H9 (cell line): ENCODE measurements at regions not wholly inside any gene's neighbourhood (a gene's known extent, or its start where the extent isn't known, plus 50 kb on each side); places are given as distances from the start of the nearest gene placed in this dataset.
"Not testable (repeated sequence)": the region's sequence is repeated elsewhere in the genome, so short reads cannot be mapped to it uniquely, and the experiment has no call there.

ENCODE experiments used
- DNase-seq: peaks from one replicate; pipeline ENCODE4 v3.0.0-alpha.2; 2017
- H2AFZ ChIP-seq: one replicate; pipeline ENCODE4 v1.6.1; 2013; ENCODE audit warnings: mild to moderate bottlenecking, low read length, control low read depth, moderate library complexity
- H2AK5ac ChIP-seq: 2 replicates; pipeline ENCODE4 v1.6.1; 2013; ENCODE audit warnings: low read length, control low read depth, mixed read lengths; ENCODE audit not compliant: insufficient read length
- H2BK120ac ChIP-seq: one replicate; pipeline ENCODE4 v1.6.1; 2013; ENCODE audit warnings: low read depth, mild to moderate bottlenecking, low read length, control low read depth, inconsistent platforms; ENCODE audit not compliant: poor library complexity, severe bottlenecking
- H2BK12ac ChIP-seq: 2 replicates; pipeline ENCODE4 v1.6.1; 2013; ENCODE audit warnings: low read length, control low read depth, mixed read lengths, low read depth; ENCODE audit not compliant: insufficient read length
- H2BK15ac ChIP-seq: 2 replicates; pipeline ENCODE4 v1.6.1; 2013; ENCODE audit warnings: low read depth, low read length, control low read depth
- H2BK20ac ChIP-seq: one replicate; pipeline ENCODE4 v1.6.1; 2013; ENCODE audit warnings: low read depth, mild to moderate bottlenecking, low read length, control low read depth, inconsistent platforms; ENCODE audit not compliant: poor library complexity, severe bottlenecking
- H2BK5ac ChIP-seq: 2 replicates; pipeline ENCODE4 v1.6.1; 2013; ENCODE audit warnings: low read length, control low read depth, mixed read lengths; ENCODE audit not compliant: insufficient read length
- H3K14ac ChIP-seq: 2 replicates; pipeline ENCODE4 v1.6.1; 2013; ENCODE audit warnings: low read length, control low read depth; ENCODE audit not compliant: insufficient read depth
- H3K18ac ChIP-seq: 2 replicates; pipeline ENCODE4 v1.6.1; 2013; ENCODE audit warnings: low read depth, mild to moderate bottlenecking, mixed read lengths, low read length, control low read depth; ENCODE audit not compliant: insufficient read length
- H3K23ac ChIP-seq: 2 replicates; pipeline ENCODE4 v1.6.1; 2013; ENCODE audit warnings: low read length, control low read depth, mixed read lengths, low read depth; ENCODE audit not compliant: insufficient read length
- H3K23me2 ChIP-seq: 2 replicates; pipeline ENCODE4 v1.6.1; 2013; ENCODE audit warnings: low read depth, mild to moderate bottlenecking, mixed read lengths, low read length, control low read depth; ENCODE audit not compliant: insufficient read length, poor library complexity, severe bottlenecking
- H3K27ac ChIP-seq: 2 replicates; pipeline ENCODE4 v1.5.1; 2013; ENCODE audit warnings: low read length, control low read depth, mixed read lengths, low read depth; ENCODE audit not compliant: insufficient read length
- H3K27me3 ChIP-seq: 2 replicates; pipeline ENCODE4 v1.6.1; 2013; ENCODE audit warnings: low read length, control low read depth, inconsistent platforms; ENCODE audit not compliant: insufficient read depth
- H3K4ac ChIP-seq: 2 replicates; pipeline ENCODE4 v1.6.1; 2013; ENCODE audit warnings: low read depth, mild to moderate bottlenecking, control low read depth, inconsistent platforms, low read length, moderate library complexity
- H3K4me1 ChIP-seq: 2 replicates; pipeline ENCODE4 v1.6.1; 2013; ENCODE audit warnings: low read length, control low read depth, inconsistent platforms; ENCODE audit not compliant: insufficient read depth
- H3K4me2 ChIP-seq: 2 replicates; pipeline ENCODE4 v1.6.1; 2013; ENCODE audit warnings: low read length, control low read depth, mixed read lengths; ENCODE audit not compliant: insufficient read length, insufficient read depth
- H3K56ac ChIP-seq: 2 replicates; pipeline ENCODE4 v1.6.1; 2013; ENCODE audit warnings: low read depth, mild to moderate bottlenecking, mixed read lengths, low read length, control low read depth; ENCODE audit not compliant: insufficient read length
- H3K79me1 ChIP-seq: 2 replicates; pipeline ENCODE4 v1.6.1; 2013; ENCODE audit warnings: low read depth, mild to moderate bottlenecking, moderate library complexity, low read length, control low read depth, inconsistent platforms; ENCODE audit not compliant: insufficient read depth, poor library complexity, severe bottlenecking
- H3K79me2 ChIP-seq: 2 replicates; pipeline ENCODE4 v1.6.1; 2013; ENCODE audit warnings: low read length, control low read depth, inconsistent platforms; ENCODE audit not compliant: insufficient read depth
- H3K9ac ChIP-seq: 2 replicates; pipeline ENCODE4 v1.6.1; 2013; ENCODE audit warnings: low read length, control low read depth, mixed read lengths; ENCODE audit not compliant: insufficient read length; ENCODE audit errors: extremely low read depth
- H3K9me3 ChIP-seq: one replicate; pipeline ENCODE4 v1.6.1; 2013; ENCODE audit warnings: low read depth, low read length, inconsistent platforms; ENCODE audit not compliant: control insufficient read depth
- H3T11ph ChIP-seq: one replicate; pipeline ENCODE4 v1.6.1; 2013; ENCODE audit warnings: mild to moderate bottlenecking, low read length, control low read depth, inconsistent platforms
- H4K20me1 ChIP-seq: one replicate; pipeline ENCODE4 v1.6.1; 2013; ENCODE audit not compliant: control insufficient read depth, insufficient read length, insufficient read depth
- H4K5ac ChIP-seq: 2 replicates; pipeline ENCODE4 v1.6.1; 2013; ENCODE audit warnings: low read depth, mild to moderate bottlenecking, mixed read lengths, low read length, control low read depth; ENCODE audit not compliant: insufficient read length
- H4K8ac ChIP-seq: replicated peaks from 2 replicates; pipeline ENCODE4 v1.6.1; 2013; ENCODE audit warnings: low read length, control low read depth, mixed read lengths, low read depth; ENCODE audit not compliant: insufficient read length
- H4K91ac ChIP-seq: 2 replicates; pipeline ENCODE4 v1.6.1; 2013; ENCODE audit warnings: low read depth, mild to moderate bottlenecking, moderate library complexity, mixed read lengths, low read length, control low read depth; ENCODE audit not compliant: insufficient read length
- H3K27ac Mint-ChIP-seq, 3 experiments: 2 replicates in 2 of 3; 3 replicates in 1 of 3; pipeline ENCODE4 v1.8.0; 2020 to 2021; ENCODE audit warnings: mixed read lengths in 3 of 3, mild to moderate bottlenecking in 1 of 3, moderate library complexity in 1 of 3
- H3K27me3 Mint-ChIP-seq: 2 replicates; pipeline ENCODE4 v1.8.0; 2021; ENCODE audit warnings: low read depth, mild to moderate bottlenecking, moderate library complexity, mixed read lengths
- H3K36me3 Mint-ChIP-seq, 3 experiments: 2 replicates in 2 of 3; 3 replicates in 1 of 3; pipeline ENCODE4 v1.8.0; 2020 to 2021; ENCODE audit warnings: low read depth in 3 of 3, mixed read lengths in 3 of 3; ENCODE audit not compliant: insufficient read depth in 1 of 3
- H3K4me1 Mint-ChIP-seq, 2 experiments: 2 replicates each; pipeline ENCODE4 v1.8.0; 2020; ENCODE audit warnings: mixed read lengths in 2 of 2
- H3K4me3 Mint-ChIP-seq, 2 experiments: 2 replicates in 1 of 2; 3 replicates in 1 of 2; pipeline ENCODE4 v1.8.0; 2020 to 2021; ENCODE audit warnings: mild to moderate bottlenecking in 2 of 2, mixed read lengths in 2 of 2, moderate library complexity in 1 of 2
- H3K9me3 Mint-ChIP-seq, 2 experiments: 2 replicates in 1 of 2; 3 replicates in 1 of 2; pipeline ENCODE4 v1.8.0; 2020; ENCODE audit warnings: mild to moderate bottlenecking in 2 of 2, mixed read lengths in 2 of 2, moderate library complexity in 1 of 2
- WGBS: extraction: QIAGEN DNeasy Blood & Tissue Kit; methylation state at CpG from one replicate; pipeline ENCODE4 v1.1.7; 2013; ENCODE audit warnings: missing lambda C conversion rate, low lambda C conversion rate, mixed read lengths; ENCODE audit not compliant: insufficient read length; ENCODE audit errors: extremely low coverage; 5-methylcytosine and 5-hydroxymethylcytosine counted together
- TF ChIP-seq, protein P1 (sequence below): fragments of 200-600 bp; sonication (generic); conservative IDR thresholded peaks from 3 replicates; pipeline ENCODE4 v1.8.0; 2021; ENCODE audit warnings: antibody characterized with exemption, mild to moderate bottlenecking

DNA sequence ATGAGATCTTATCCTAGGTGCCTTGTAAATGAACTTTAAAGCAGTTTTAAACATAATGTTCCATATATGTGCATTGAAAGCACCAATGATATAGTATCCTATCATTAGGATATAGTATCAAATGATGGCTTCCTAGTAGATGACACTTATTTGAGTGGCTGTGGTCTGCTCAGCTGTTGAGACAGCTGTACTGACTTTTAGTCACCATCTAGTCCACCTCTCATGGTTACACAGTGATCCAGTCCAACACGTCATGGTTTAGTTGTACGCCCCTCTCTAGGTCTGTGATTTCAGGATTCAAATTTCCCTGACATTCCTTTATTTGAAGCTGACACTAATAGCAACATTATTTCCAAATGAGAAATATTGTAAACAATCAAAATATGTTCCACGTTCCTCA, 127.3 kb upstream of the TUT7 start:
- Mint-ChIP-seq H3K36me3 (peaks cover 0 to 3% (median 0%) of the 10 kb centered on the region in 3 experiments; a peak in 2 of 7 replicates), H3K4me3 (no peak overlapping the region), H3K27ac (no peak overlapping the region), H3K4me1 (no peaks in the 10 kb centered on the region), H3K27me3 (peaks cover 6% of the 10 kb centered on the region), H3K9me3 (peaks cover 12 to 17% of the 10 kb centered on the region in 2 experiments; a peak in 4 of 5 replicates)
- no peaks in the 10 kb centered on the region for H3K23me2 ChIP-seq
- no peak overlapping the region for H3K56ac ChIP-seq
- H3K4me1 ChIP-seq = no peaks in the 10 kb centered on the region
- H3K4me2 ChIP-seq = no peak overlapping the region
- no peak overlapping the region for H2BK20ac ChIP-seq
- DNase-seq = no peak
- no peak overlapping the region for H3K14ac ChIP-seq
- no peak overlapping the region for H2BK5ac ChIP-seq
- no peak overlapping the region for H3K23ac ChIP-seq
- no peak overlapping the region for H4K5ac ChIP-seq
- H3K9ac ChIP-seq = no peak overlapping the region
- no peak overlapping the region for H3K27ac ChIP-seq
- no peak overlapping the region for H2BK15ac ChIP-seq
- no peaks in the 10 kb centered on the region for H3K79me1 ChIP-seq
- H2AK5ac ChIP-seq = no peak overlapping the region
- no peak overlapping the region for H3K18ac ChIP-seq
- no peak overlapping the region for H4K91ac ChIP-seq
- no peaks in the 10 kb centered on the region for H4K20me1 ChIP-seq
- no peak overlapping the region for H3K4ac ChIP-seq
- no CpG with 5 or more reads among the region's 3 CpGs for WGBS
- H2BK12ac ChIP-seq = no peak overlapping the region
- no peaks in the 10 kb centered on the region for H3K27me3 ChIP-seq
- TF ChIP-seq, protein P1, sequence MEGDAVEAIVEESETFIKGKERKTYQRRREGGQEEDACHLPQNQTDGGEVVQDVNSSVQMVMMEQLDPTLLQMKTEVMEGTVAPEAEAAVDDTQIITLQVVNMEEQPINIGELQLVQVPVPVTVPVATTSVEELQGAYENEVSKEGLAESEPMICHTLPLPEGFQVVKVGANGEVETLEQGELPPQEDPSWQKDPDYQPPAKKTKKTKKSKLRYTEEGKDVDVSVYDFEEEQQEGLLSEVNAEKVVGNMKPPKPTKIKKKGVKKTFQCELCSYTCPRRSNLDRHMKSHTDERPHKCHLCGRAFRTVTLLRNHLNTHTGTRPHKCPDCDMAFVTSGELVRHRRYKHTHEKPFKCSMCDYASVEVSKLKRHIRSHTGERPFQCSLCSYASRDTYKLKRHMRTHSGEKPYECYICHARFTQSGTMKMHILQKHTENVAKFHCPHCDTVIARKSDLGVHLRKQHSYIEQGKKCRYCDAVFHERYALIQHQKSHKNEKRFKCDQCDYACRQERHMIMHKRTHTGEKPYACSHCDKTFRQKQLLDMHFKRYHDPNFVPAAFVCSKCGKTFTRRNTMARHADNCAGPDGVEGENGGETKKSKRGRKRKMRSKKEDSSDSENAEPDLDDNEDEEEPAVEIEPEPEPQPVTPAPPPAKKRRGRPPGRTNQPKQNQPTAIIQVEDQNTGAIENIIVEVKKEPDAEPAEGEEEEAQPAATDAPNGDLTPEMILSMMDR = no peak
- no peak overlapping the region for H3T11ph ChIP-seq
- no peaks in the 10 kb centered on the region for H3K9me3 ChIP-seq
- H3K79me2 ChIP-seq = no peaks in the 10 kb centered on the region
- H2BK120ac ChIP-seq = no peak overlapping the region
- no peak overlapping the region for H2AFZ ChIP-seq
- no peak overlapping the region for H4K8ac ChIP-seq

DNA sequence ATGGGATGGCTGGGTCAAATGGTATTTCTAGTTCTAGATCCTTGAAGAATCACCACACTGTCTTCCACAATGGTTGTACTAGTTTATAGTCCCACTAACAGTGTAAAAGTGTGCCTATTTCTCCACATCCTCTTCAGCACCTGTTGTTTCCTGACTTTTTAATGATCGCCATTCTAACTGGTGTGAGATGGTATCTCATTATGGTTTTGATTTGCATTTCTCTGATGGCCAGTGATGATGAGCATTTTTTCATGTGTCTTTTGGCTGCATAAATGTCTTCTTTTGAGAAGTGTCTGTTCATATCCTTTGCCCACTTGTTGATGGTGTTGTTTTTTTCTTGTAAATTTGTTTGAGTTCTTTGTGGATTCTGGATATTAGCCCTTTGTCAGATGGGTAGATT, 121.0 kb upstream of the TUT7 start:
- H3K14ac ChIP-seq, H3K9ac ChIP-seq, H3K4me1 ChIP-seq, H2BK12ac ChIP-seq, H3K27me3 ChIP-seq, H3K27me3 Mint-ChIP-seq, H3K4me3 Mint-ChIP-seq, H3K27ac Mint-ChIP-seq, H3K4me2 ChIP-seq, H3K23me2 ChIP-seq, H3K9me3 ChIP-seq, H3K79me2 ChIP-seq, H3T11ph ChIP-seq, H4K20me1 ChIP-seq, H2BK120ac ChIP-seq, H3K36me3 Mint-ChIP-seq, H3K56ac ChIP-seq, H3K9me3 Mint-ChIP-seq, H3K4me1 Mint-ChIP-seq, H2AK5ac ChIP-seq, H3K4ac ChIP-seq, H2BK20ac ChIP-seq, H3K79me1 ChIP-seq, H3K23ac ChIP-seq, DNase-seq, H3K27ac ChIP-seq, H2BK15ac ChIP-seq, H3K18ac ChIP-seq, H4K8ac ChIP-seq, H2BK5ac ChIP-seq, H2AFZ ChIP-seq, H4K5ac ChIP-seq, H4K91ac ChIP-seq: not testable (repeated sequence)
- WGBS = no CpG with 5 or more reads among the region's 1 CpG
